ENCODE measurements at regions not wholly inside any gene's neighbourhood (a gene's known extent, or its start where the extent isn't known, plus 50 kb on each side); places are given as distances from the start of the nearest gene placed in this dataset.

DNA sequence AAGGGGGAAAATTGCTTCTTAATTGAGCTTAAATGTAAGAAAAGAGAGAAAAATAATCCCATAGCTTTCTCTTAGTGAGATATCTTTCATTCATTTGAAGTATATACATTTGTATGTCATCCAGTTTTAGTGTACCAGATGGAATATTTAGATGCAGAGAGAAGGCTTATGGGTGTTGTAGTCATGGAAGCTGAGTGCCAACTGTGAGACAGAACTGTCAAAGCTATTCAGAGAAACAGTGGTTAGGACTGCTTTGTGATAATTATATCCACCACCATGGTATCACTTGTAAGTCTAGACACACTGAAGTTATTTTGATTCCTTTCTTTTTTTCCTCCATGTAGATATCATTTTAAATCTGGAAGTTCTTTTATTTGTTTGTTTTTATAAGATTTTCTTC is 524.3 kb upstream of the EPHA7 start:
- TF ChIP-seq, protein P1, sequence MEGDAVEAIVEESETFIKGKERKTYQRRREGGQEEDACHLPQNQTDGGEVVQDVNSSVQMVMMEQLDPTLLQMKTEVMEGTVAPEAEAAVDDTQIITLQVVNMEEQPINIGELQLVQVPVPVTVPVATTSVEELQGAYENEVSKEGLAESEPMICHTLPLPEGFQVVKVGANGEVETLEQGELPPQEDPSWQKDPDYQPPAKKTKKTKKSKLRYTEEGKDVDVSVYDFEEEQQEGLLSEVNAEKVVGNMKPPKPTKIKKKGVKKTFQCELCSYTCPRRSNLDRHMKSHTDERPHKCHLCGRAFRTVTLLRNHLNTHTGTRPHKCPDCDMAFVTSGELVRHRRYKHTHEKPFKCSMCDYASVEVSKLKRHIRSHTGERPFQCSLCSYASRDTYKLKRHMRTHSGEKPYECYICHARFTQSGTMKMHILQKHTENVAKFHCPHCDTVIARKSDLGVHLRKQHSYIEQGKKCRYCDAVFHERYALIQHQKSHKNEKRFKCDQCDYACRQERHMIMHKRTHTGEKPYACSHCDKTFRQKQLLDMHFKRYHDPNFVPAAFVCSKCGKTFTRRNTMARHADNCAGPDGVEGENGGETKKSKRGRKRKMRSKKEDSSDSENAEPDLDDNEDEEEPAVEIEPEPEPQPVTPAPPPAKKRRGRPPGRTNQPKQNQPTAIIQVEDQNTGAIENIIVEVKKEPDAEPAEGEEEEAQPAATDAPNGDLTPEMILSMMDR (conservative IDR thresholded peaks at IDR 0.05 in 1 of 2, IDR thresholded peaks at IDR 0.05 in 1 of 2; ENCODE audit: low read depth in 1 of 2, low read length in 2 of 2): no peak
- TF ChIP-seq EZH2 (IDR thresholded peaks at IDR 0.05; ENCODE audit: low read length, missing control alignments): no peak
